DMS 273 (cell line): ENCODE measurements at regions not wholly inside any gene's neighbourhood (a gene's known extent, or its start where the extent isn't known, plus 50 kb on each side); places are given as distances from the start of the nearest gene placed in this dataset.

Experiments used
- DNase-seq: peaks from one replicate; lab custom pipeline; 2025; ENCODE audit not compliant: unreplicated experiment; lab: John Stamatoyannopoulos, UW

- no peak for DNase-seq
Measured at GRCh38 chr4:36786519-36786918, 458.0 kb upstream of the NWD2 start.

GRCh38 chr4:36794716-36795115 lies 449.8 kb upstream of the NWD2 start:
- no peak for DNase-seq

- DNase-seq = no peak
Measured at GRCh38 chr4:36812149-36812548, 432.4 kb upstream of the NWD2 start.

GRCh38 chr4:36815536-36815935 lies 429.0 kb upstream of the NWD2 start:
- DNase-seq = no peak

- DNase-seq = peak; percentile 88
Measured at GRCh38 chr4:36823199-36823967, 421.2 kb upstream of the NWD2 start.

DNA sequence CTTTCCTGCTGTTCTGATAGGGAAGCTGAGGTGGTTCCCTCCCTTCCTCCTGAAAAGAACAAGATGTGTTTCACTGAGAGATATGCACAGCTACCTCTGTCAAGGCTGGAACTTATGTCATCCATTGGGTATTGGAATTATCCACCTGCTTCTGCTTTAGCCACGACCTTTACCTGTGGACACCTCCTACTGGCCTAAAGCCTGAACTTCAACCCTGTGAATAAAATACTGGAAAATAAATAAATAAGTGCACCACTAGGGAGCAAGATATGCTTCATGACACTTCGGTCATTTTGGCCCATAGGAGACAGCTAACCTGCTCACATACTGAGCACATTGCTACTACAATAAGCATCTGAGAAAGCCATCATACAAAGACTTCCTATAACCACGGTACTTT lies 419.9 kb upstream of the NWD2 start:
- DNase-seq = peak; percentile 15

DNA sequence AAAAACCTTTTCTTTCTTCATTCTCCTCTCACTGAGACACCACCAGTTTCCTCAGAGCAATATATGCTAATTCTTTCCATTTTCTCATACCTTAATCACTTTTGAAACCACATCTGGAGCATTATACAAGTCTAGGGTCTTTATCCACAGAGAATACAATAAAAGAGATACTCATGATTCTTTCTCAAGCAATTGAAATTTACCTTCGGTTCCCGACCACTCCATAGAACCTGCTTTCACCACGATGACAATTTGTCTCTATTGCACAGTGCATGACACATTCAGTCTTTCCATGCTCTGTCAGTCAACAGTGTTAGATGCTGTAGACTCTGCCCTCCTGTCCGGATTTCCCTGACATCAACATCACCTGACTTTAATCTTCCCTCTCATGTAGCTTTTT lies 409.3 kb upstream of the NWD2 start:
- DNase-seq = no peak

- no peak for DNase-seq
Measured at GRCh38 chr4:36841583-36842326, 402.8 kb upstream of the NWD2 start.

GRCh38 chr4:36844448-36844847 lies 400.1 kb upstream of the NWD2 start:
- no peak for DNase-seq

DNA sequence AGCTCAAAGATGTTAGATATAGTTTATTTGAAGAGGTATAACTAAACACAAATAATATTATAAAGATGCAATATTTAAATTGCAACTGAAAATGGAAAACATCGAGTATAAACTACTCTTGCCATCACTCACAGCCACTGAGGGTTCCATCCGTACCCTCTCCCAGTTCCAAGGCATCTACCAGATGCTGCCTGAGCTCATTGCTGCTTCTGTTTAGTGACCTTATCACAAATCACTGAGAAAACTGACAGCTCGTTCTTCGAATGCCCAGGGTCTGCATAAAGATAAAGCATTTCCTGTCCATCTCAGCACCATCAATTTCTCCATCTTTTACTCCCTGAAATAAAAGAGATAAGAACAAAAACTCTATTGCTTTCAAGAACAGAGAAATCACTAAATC lies 391.7 kb upstream of the NWD2 start:
- DNase-seq = no peak

- DNase-seq = no peak
Measured at GRCh38 chr4:36854554-36854953, 390.0 kb upstream of the NWD2 start.

DNA sequence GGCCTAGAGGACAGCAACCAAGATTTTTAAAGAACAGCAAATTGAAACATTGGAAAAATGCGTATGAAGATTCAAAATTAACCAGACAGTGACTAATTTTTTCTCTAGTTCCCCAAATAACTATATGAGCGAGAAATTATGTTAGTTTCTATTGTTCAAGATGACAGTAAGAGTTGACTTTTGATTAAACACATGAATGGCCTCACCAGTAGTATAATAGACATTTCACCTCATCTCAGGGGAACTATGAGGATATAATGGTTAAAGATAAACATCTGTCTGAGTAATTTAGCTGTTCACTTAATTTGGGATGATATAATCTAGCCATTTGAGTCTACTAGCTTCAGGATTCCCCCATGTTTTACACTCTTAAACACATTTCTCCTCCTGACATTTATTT lies 380.9 kb upstream of the NWD2 start:
- no peak for DNase-seq

DNA sequence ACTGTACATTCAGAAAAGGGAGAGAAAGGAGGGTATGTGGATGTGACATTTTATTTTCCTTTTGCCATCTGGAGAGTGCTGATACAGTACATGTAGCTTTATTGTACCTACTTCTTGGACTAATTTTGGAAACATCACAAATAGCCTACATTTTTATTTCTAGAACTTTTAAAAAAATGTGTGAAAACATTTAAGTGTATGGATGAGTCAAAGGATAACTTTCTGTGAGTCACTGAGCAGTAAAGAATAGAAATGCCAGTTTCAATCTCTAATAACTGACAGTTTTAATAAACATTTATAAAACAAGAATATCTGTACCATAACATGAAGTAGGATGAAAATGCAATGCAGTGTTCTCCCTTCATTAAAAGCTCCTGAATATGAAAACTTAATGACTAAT lies 374.4 kb upstream of the NWD2 start:
- no peak for DNase-seq

DNA sequence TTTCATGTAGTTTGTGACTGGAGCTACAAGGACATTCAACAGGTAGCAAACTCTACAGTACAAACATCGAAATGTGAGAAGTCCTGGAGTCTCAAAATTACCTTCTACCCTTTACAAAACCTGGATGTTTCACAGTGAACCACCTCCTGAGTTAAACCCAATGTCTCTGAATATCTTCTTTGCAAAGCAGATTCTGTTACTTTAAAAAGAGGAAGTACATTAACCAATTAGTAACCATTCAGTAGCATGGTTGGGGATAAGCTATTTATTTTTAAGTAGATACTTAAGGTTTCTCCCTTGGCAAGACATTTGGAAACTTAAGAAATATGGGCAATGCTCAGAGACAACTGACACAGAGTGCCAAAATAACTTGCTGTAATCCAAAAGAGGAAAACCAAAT lies 371.9 kb upstream of the NWD2 start:
- DNase-seq = no peak

DNA sequence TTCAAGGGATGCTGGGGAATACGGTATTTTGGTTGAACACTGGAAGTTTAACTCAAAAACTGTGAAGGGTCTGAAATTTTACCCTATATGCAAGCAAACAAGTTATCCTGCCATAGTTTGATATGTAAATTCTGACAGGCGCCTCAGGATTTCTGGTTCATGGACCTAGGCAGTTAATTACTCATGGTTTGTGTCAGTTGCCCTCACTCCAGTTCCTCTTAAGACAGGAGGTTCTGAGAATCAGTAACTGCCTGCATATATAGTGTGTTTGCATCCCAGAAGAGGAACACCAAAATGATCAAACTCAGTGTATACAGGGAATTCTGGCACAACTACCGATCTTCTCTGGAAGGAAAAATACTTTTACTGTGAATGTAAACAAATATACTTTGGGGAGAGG lies 360.4 kb upstream of the NWD2 start:
- no peak for DNase-seq

GRCh38 chr4:36891971-36892370 lies 352.6 kb upstream of the NWD2 start:
- DNase-seq = no peak

DNA sequence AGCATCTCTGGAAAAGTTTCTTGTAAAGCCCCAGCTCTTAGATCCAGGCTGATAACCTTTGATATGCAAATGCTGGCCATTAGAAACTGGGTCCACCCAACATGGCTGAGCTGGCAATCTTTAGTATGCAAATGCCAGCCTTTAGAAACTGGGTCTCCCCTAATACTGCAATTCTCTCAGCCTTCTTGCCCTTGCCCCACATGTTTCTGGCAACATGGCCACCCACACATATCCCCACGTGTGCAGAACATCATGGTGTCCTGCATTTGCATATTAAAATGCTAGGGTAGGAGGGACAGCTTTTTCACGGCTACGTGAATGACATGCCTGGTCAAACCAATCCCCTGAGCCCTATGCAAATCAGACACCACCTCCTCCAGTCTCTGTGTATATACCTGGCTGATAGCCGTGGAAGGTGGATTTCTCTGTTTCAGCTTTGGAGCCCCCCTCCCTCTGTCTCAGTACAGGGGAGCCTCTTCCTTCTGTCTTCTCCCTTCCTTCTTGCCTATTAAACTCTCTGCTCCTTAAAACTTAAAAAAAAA lies 344.0 kb upstream of the NWD2 start:
- DNase-seq = no peak

DNA sequence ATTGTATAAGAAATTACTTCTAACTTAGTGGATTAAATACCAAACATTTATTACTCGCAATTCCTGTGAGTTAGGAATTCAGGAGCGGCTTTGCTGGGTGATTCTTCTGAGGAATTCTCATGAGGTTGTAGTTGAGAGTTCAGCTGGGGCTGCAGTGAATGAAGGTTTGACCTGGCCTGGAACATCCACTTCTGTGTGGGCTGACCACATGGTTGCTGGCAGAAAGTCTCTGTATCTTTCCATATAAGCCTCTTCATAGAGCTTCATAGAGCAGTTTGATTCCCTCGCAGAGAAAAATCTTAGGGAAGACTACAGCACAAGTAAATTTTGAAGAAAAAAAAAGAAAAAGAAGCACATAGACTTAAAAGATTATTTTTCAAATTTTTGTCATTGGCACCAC lies 339.7 kb upstream of the NWD2 start:
- DNase-seq = no peak

- no peak for DNase-seq
Measured at GRCh38 chr4:36914106-36914505, 330.4 kb upstream of the NWD2 start.

DNA sequence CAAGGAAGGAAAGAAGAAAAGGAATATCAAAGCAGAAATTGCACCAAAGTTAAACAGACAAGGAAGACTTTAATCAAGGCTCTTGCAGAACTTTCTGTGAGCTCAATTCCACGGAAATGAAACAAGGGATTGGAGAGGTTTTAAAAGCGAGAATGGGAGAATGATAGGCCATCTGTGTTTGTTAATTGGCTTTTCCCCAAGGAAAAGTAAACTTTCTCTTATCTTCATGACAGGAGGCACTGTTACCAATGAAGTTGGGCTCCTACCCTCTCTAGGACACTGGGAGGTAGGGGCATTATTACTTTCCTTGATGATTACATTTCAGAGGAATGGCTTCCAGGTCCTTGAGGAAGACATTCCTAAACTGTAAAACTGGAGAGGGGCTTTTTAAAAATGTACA lies 328.8 kb upstream of the NWD2 start:
- peak; percentile 23 for DNase-seq

DNA sequence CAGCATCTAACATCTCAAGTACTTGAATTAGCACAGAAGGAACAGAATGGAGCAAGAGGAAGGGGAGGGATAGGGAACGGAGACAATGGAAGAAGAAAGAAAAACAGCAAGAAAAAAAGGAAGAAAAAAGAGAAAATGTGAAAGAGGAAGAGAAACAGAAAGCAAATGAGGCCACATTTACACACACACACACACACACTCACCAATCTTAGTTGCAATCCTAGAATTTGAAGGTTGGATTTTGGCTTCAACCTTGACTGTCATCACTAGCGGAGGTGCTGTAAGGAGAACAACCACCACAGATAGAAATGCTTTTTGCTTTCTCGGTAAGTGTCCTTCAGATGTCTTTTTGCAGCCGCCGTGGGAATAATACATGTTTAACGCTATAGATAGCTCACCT lies 327.1 kb upstream of the NWD2 start:
- no peak for DNase-seq

- DNase-seq = no peak
Measured at GRCh38 chr4:36919721-36920120, 324.8 kb upstream of the NWD2 start.
